Umbilical cord (tissue), 1 donor: ENCODE measurements at regions not wholly inside any gene's neighbourhood (a gene's known extent, or its start where the extent isn't known, plus 50 kb on each side); places are given as distances from the start of the nearest gene placed in this dataset.

Experiments
- DNase-seq: peaks from one replicate; pipeline ENCODE4 v3.0.0-alpha.2; 2015; ENCODE audit warnings: low spot score

DNA sequence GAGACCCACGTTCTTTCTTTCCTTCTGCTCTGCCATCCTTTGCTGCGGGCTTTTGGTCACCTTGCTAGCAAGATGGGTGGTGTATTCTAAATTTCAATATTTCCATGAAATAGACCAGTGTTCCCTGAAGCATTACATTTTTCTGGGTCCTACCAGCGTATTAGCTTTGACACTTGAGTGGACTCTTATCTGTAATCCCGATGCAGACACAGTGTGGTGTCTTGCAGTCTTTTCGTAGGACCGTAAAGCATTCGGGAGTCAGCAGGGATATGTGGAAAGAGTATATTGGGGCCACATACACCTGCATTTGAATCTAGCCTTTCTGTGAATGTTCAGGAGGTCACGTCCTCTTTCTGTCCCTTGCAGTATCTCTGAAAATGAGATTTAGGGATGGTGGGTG, 124.7 kb upstream of the CPEB4 start:
- no peak for DNase-seq

GRCh38 chr5:173764332-173765028, 123.7 kb upstream of the CPEB4 start:
- DNase-seq, result peak; percentile 90

GRCh38 chr5:173765029-173765644, 123.0 kb upstream of the CPEB4 start:
- no peak for DNase-seq

- no peak for DNase-seq
Observed at GRCh38 chr5:173765661-173766060, 122.5 kb upstream of the CPEB4 start.

GRCh38 chr5:173767574-173768266, 120.4 kb upstream of the CPEB4 start:
- DNase-seq, result no peak

DNA sequence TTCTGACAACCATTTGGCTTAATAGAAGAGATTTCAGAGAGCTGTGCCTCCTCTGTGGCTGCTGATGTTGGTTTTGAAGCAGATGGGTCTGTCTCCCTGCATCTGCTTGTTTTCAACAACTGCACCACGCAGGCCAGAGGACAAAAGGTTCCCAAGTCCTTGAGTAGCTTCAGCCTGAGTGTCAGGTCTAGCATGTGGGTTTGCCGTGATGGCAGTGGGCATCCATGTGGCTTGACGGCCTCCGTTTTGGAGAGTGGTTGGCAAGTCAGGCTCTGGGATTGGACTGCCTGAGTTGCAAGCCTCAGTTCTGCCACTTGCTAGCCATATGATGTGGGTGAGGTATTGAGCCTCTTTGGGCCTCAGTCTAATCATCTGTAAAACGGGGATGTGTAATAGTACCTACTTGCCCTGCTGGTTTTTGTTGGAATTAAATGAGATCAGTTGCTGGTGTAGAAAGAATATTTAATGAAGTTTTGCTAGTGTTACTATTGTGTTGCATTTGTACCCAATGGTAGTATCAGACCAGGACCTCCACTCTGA, 119.8 kb upstream of the CPEB4 start:
- DNase-seq, result no peak

DNA sequence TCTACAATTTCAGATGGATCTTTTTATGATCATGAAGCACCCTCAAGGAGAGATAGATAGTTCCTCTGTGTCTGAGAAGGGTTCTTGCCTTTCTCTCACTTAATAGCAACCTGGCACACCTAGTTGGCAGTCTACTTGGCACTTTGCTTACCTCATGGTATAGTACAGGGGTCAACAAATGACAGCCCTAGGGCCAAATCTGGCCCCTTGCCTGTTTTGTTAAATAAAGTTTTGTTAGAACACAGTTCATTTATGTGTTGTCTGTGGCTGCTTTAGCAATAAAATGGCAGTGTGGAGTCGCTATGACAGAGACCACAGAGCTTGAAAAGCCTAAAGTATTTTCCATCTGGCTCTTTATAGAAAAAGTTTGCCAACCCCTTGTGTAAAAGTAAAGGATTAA, 119.3 kb upstream of the CPEB4 start:
- DNase-seq, result no peak

DNA sequence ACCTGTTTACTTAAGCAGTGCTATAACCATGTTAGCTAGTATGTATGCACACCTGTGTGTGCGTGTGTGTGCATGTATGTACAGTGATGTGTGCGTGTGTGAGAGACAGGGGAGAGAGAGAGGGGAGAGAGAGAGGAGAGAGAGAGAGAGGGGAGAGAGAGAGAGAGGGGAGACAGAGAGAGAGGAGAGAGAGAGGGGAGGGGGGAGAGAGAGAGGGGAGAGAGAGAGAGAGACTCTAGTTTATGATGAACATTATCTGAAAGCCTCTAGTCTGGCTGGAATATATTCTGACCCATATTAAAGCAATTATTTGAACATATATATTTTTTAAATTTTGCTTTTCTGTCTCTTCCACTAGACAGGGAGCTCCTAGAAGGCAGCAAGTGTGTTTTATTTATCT, 117.5 kb upstream of the CPEB4 start:
- no peak for DNase-seq

DNA sequence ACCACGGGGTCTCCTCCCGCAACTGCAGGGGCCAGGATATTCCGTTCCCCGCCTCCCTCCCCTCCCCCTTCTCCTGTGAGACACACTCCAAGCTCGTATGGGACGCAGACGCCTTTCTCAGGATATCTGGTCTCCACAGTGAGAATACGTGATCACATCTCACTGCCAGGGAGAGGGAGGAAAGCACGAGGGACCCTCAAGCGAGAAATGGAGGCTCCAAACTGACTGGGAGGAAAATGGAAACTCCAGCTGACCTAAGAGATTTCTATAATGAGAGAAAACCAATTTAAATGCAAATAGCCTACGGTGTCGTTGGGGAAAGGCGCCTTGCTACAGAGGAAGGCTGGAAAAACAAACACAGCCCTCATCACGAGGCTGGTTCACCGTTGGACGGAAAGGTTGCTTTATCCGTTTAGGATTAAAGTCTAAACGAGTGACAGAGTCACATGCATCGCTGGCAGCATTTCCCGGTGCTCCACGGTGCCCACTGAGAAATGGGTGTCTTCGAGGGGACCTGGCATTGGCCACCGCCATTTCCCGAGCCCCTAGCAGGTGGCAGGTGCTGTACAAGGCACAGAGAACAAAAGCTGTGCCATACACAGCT, 116.9 kb upstream of the CPEB4 start:
- DNase-seq, result no peak

DNA sequence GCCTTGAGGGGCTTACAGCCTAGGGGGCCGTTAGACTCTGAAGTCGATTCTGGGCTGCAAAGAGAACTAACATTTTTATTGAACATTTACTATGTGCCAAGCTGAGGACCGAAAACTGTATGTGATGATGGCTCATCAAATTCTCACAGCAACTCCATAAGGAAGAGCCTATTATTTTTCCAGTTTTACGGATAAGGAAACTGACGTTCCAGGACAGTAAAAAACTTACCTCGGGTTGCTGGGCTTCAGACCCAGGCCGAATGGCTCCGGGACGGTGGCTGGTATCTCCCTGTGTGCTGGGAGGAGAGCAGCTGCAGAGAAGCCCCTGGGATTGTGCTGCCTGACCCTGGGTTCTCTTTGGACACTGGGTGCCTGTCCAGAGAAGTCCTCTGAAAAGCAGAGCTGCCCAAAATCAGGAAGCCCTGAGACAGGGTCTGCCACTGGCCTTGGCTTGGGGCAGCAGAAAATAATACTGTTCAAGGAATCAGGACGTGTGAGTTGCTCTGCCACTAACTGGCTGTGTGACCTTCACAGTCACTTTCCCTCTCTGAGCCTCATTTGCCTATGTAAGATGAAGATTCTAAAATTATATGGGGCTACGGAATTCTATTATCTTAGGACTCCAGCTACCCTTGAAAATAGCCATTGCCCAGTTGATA, 116.3 kb upstream of the CPEB4 start:
- no peak for DNase-seq

DNA sequence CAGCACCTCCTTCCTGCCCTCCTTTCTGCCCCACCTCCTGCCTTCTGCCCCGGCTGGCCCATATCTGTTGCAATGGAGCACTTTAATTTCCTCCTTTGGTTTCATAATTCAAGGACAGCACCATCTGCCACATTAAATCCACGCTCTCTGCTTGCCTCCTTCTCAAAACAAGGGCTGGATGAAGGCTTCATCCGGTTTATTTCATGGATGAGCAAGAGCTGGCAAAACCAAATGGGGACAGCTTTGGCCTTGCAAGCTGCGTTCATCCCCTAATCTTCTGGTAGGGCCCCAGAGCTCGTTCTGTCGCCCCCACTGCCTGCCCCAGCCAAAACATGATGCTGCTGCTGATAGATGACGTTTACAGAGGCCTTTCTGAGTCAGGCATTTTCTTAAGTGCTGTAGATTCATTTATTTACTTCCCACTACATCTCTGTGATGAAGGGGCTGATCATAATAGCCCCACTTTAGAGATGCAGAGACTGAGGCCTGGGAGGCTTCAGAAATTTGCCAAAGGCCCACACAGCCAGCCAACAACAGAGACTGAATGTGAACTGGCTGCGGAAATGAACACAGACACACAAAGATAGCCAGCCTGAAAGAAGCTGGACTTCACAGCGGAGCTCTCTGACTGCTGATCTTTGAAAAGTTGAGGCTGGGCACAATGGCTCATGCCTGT, 115.6 kb upstream of the CPEB4 start:
- peak; percentile 66 for DNase-seq

GRCh38 chr5:173774271-173774761, 113.8 kb upstream of the CPEB4 start:
- no peak for DNase-seq

DNA sequence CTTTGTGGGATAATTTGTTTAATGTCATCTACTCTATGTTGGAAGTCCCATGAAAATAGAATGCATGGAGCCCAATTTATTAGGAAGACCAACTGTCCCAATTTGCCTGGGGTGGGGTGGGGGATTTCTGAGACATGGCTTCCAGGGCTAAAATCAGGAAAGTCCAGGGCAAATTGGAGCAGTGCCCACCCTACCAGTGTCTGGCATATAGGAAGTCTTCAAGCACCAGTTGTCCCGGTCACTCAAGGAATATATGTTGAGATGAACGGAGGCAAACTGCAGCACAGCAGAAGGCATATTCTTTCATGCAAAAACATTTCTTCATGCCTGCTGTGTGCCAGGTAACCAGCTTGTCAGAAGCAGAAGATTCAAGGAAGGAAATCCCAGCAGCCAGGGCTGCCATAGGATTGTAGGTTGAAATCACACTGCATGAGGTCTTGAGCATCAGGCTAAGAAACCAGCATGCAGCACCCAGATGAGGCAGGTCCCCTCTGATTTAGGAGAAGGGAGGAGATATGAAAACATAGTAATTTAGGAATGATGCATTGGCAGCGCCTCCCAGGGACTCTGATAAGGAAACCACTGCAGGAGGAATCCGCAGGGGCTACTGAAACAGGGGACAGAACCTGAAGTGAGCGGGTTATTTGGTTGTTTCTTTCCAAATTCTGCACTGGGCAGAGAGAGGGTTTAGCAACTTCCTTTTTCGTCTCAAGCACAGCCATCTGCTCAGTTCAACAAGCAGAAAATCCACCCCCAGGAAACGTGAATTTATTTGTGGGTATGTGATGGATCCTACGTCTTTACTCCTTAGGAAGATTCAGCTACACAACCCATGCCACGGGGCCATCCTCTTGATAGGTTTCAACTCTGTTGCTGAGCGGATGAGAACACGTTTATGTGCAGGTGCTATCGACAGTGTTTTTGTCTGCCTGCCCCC, 112.6 kb upstream of the CPEB4 start:
- DNase-seq, result no peak

- no peak for DNase-seq
Observed at GRCh38 chr5:173777149-173777548, 111.0 kb upstream of the CPEB4 start.

- DNase-seq, result no peak
Observed at GRCh38 chr5:173777674-173778073, 110.5 kb upstream of the CPEB4 start.

DNA sequence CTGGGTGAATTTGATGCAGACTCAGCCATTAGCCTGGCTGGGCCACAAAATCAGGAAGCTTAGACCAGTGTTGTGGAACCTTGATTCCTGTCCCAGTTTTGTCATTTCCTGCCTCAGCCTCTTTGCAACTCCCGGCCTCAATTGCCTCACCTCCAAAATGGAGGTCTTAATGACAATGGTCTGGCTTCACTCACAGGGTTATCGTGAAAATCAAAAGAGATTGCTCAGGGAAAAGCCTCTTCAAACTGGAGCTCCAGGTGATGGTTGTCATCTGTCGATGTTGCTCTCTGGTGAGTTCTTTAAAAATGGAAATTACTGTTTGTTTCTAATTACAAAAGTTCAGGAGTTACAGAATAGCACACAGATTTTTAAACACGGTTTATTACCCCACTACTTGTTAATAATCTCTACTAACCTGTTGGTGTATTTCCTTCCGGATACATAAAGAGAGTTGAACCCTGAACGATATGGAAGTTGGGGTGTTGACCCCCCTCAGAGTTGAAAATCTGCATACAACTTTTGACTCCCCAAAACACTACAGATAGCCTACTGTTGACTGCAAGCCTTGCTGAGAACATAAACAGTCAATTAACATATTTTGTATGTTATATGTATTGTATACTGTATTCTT, 109.9 kb upstream of the CPEB4 start:
- DNase-seq, result no peak

DNA sequence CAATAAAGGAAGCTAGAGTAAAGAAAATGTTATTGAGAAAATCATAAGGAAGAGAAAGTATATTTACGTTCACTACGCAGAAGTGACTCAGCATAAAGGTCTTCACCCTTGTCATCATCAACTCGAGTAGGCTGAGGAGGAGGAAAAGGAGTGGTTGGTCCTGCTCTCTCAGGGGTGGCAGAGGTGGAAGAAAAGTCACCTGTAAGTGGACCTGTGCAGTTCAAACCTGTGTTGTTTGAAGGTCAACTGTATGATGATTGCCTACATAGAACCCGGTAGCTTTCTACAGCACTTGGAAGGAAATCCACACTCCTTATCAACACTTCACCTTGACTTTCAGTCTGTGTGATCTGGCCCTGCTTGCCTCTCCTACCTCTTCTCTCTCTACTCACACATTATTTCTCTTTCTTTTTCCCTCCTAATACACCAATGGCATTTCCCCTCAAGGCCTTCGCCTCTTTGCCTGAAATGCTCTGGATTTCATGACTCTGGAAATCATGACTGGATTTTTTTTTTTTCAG, 109.3 kb upstream of the CPEB4 start:
- DNase-seq, result no peak

GRCh38 chr5:173780235-173781234, 107.6 kb upstream of the CPEB4 start:
- DNase-seq, result no peak
